Loucy (cell line): ENCODE measurements at regions not wholly inside any gene's neighbourhood (a gene's known extent, or its start where the extent isn't known, plus 50 kb on each side); places are given as distances from the start of the nearest gene placed in this dataset.
A peak's percentile ranks its signal among the peaks of the same experiment; 100 is the strongest.

ENCODE experiments used
- H2AFZ ChIP-seq: fragments of 200-600 bp; sonication (generic); 2 replicates; pipeline ENCODE4 v1.6.0; 2016; ENCODE audit warnings: antibody characterized with exemption, mild to moderate bottlenecking, low read length, moderate library complexity
- H3F3A ChIP-seq: fragments of 200-600 bp; 2 replicates; pipeline ENCODE4 v1.6.0; 2016; ENCODE audit warnings: antibody characterized with exemption, low read depth, mild to moderate bottlenecking
- H3K27me3 ChIP-seq: fragments of 200-600 bp; sonication (generic); 2 replicates; pipeline ENCODE4 v1.6.1; 2014; ENCODE audit warnings: low read length, mild to moderate bottlenecking; ENCODE audit not compliant: insufficient read depth, poor library complexity, severe bottlenecking
- H3K36me3 ChIP-seq: fragments of 200-600 bp; sonication (generic); 2 replicates; pipeline ENCODE4 v1.6.1; 2016; ENCODE audit warnings: low read length; ENCODE audit not compliant: insufficient read depth
- H3K4me1 ChIP-seq: fragments of 200-600 bp; sonication (generic); 2 replicates; pipeline ENCODE4 v1.5.1; 2014; ENCODE audit warnings: low read length, mild to moderate bottlenecking; ENCODE audit not compliant: insufficient read depth, poor library complexity, severe bottlenecking
- H3K4me2 ChIP-seq: fragments of 200-600 bp; sonication (generic); 2 replicates; pipeline ENCODE4 v1.6.0; 2014; ENCODE audit warnings: antibody characterized with exemption, low read length, low read depth, mild to moderate bottlenecking; ENCODE audit not compliant: poor library complexity, severe bottlenecking
- H3K4me3 ChIP-seq: fragments of 200-600 bp; sonication (generic); 2 replicates; pipeline ENCODE4 v1.5.1; 2014; ENCODE audit warnings: low read length, mild to moderate bottlenecking, mixed read lengths; ENCODE audit not compliant: poor library complexity, severe bottlenecking
- H3K79me2 ChIP-seq: fragments of 200-600 bp; sonication (generic); 2 replicates; pipeline ENCODE4 v1.6.1; 2014; ENCODE audit warnings: low read length; ENCODE audit not compliant: insufficient read depth
- H3K9ac ChIP-seq: fragments of 200-600 bp; sonication (generic); 2 replicates; pipeline ENCODE4 v1.6.0; 2014; ENCODE audit warnings: mild to moderate bottlenecking, low read depth, low read length, moderate library complexity; ENCODE audit not compliant: poor library complexity, severe bottlenecking
- H3K9me2 ChIP-seq: fragments of 200-600 bp; sonication (generic); replicated peaks from 2 replicates; pipeline ENCODE4 v1.6.1; 2016; ENCODE audit warnings: low read depth, low read length, mixed read lengths
- H3K9me3 ChIP-seq: fragments of 200-600 bp; sonication (generic); 2 replicates; pipeline ENCODE4 v1.6.1; 2014; ENCODE audit warnings: mild to moderate bottlenecking, antibody characterized with exemption, low read length, low read depth; ENCODE audit not compliant: insufficient read depth
- H4K20me1 ChIP-seq: fragments of 200-600 bp; sonication (generic); 2 replicates; pipeline ENCODE4 v1.6.0; 2014; ENCODE audit warnings: antibody characterized with exemption, low read length, mild to moderate bottlenecking; ENCODE audit not compliant: insufficient read depth, poor library complexity, severe bottlenecking
- CTCF ChIP-seq: fragments of 200-600 bp; sonication (generic); conservative IDR thresholded peaks from 2 replicates; pipeline ENCODE4 v1.5.1; 2014; ENCODE audit warnings: mild to moderate bottlenecking, antibody characterized with exemption, low read length
- EZH2phosphoT487 ChIP-seq: fragments of 200-600 bp; IDR thresholded peaks from 2 replicates; pipeline ENCODE4 v1.6.1; 2018; ENCODE audit warnings: antibody characterized with exemption, mild to moderate bottlenecking, moderate library complexity, borderline replicate concordance

DNA sequence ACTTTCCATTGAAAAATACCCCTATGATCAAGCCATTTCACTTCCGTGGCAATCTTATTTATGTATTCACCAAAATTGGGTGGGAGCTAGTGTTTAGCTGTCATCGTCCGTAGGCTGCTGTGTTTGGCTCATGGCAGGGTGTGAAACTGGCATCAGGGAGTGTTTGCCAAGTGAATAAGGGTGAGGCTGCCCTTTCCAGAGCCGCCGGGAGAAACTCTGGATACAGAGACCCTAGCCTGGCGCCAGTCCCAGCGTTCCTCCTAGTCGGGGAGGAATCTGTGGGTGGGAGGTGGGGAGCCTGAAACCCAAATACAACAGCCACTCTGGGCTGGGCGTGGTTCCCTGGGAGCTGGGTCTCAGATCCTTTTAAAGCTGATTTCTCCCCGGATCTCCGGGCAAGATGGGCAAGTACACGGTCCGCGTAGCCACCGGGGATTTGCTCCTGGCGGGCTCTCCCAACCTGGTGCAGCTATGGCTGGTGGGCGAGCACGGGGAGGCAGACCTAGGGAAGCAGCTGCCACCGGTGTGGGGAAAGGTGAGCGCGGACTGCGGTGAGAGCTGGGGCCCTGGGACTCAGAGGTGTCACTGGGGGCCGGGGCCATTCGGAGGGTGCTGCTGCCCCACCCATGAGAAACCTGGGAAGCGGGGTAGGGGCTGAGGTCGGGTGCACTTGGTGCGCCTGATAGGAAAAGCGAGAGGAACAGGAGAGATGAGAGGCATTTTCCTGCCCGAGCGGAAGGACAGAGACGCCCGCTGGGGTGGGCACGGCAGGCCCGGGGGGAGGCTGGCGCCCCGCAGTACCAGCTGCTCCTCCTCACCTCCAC lies 62.1 kb upstream of the TEKT1 start:
- Histone ChIP-seq H3K27me3 (no peaks in the 10 kb centered on the region), H3K9me2 (no peaks in the 10 kb centered on the region), H3K9me3 (no peaks in the 10 kb centered on the region), H3K9ac (no peak overlapping the region), H3K79me2 (no peaks in the 10 kb centered on the region), H2AFZ (no peak overlapping the region), H3F3A (no peaks in the 10 kb centered on the region), H3K4me3 (no peak overlapping the region), H3K36me3 (no peaks in the 10 kb centered on the region), H3K4me1 (no peaks in the 10 kb centered on the region), H3K4me2 (no peak overlapping the region), H4K20me1 (no peaks in the 10 kb centered on the region)
- TF ChIP-seq EZH2phosphoT487, result no peak
- TF ChIP-seq CTCF, result no peak

DNA sequence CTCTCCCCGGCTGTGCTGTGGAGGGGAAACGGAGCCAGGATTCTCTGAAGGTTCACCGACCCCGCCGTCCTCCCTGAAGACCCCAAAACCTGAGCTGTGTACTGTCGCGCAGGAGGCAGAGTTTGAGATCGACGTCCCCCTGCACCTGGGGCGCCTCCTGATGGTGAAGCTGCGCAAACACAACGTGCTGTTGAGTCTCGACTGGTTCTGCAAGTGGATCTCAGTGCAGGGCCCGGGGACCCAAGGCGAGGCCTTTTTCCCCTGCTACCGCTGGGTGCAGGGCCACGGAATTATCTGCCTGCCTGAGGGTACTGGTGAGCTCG lies 62.6 kb upstream of the TEKT1 start:
- no peak overlapping the region for H3K9ac ChIP-seq
- no peak overlapping the region for H2AFZ ChIP-seq
- no peaks in the 10 kb centered on the region for H4K20me1 ChIP-seq
- H3K9me2 ChIP-seq, result no peaks in the 10 kb centered on the region
- no peak overlapping the region for H3K4me2 ChIP-seq
- H3K4me3 ChIP-seq, result no peak overlapping the region
- no peaks in the 10 kb centered on the region for H3K79me2 ChIP-seq
- no peaks in the 10 kb centered on the region for H3F3A ChIP-seq
- H3K4me1 ChIP-seq, result no peaks in the 10 kb centered on the region
- TF ChIP-seq EZH2phosphoT487 (no peak), CTCF (peak; percentile 55)
- no peaks in the 10 kb centered on the region for H3K9me3 ChIP-seq
- no peaks in the 10 kb centered on the region for H3K27me3 ChIP-seq
- no peaks in the 10 kb centered on the region for H3K36me3 ChIP-seq

- no peaks in the 10 kb centered on the region for H3K9me2 ChIP-seq
- no peak for TF ChIP-seq CTCF
- TF ChIP-seq EZH2phosphoT487, result no peak
Measured at GRCh38 chr17:6901086-6901485, 69.6 kb upstream of the TEKT1 start.

More at GRCh38 chr17:6901086-6901485, 69.6 kb upstream of the TEKT1 start:
- peaks cover 7% of the 10 kb centered on the region for H3K4me1 ChIP-seq
- H3K9me3 ChIP-seq, result no peaks in the 10 kb centered on the region
- H3K4me3 ChIP-seq, result no peak overlapping the region
- H4K20me1 ChIP-seq, result no peaks in the 10 kb centered on the region
- no peaks in the 10 kb centered on the region for H3K27me3 ChIP-seq
- H2AFZ ChIP-seq, result no peak overlapping the region
- H3K4me2 ChIP-seq, result no peak overlapping the region
- H3K79me2 ChIP-seq, result no peaks in the 10 kb centered on the region
- no peaks in the 10 kb centered on the region for H3K36me3 ChIP-seq
- H3F3A ChIP-seq, result no peaks in the 10 kb centered on the region
- H3K9ac ChIP-seq, result no peak overlapping the region
